SK-N-SH (cell line): ENCODE measurements at regions not wholly inside any gene's neighbourhood (a gene's known extent, or its start where the extent isn't known, plus 50 kb on each side); places are given as distances from the start of the nearest gene placed in this dataset.

Experiments
- CTCF ChIP-seq: fragments of 200-600 bp; sonication (generic); IDR thresholded peaks from 2 replicates; pipeline ENCODE4 v1.6.1; 2017; ENCODE audit warnings: antibody characterized with exemption, mild to moderate bottlenecking, moderate library complexity
- EP300 ChIP-seq, 2 experiments: IDR thresholded peaks; 2 replicates each; pipeline versions ENCODE4 v1.4.0 to v1.6.1; 2012; ENCODE audit warnings: borderline replicate concordance in 1 of 2, low read depth in 1 of 2, low read length in 1 of 2
- FOXM1 ChIP-seq: IDR thresholded peaks from 2 replicates; pipeline ENCODE4 v1.4.0; 2012; ENCODE audit warnings: low read depth, mild to moderate bottlenecking
- JUND ChIP-seq: IDR thresholded peaks from 2 replicates; pipeline ENCODE4 v1.4.0; 2012
- MAX ChIP-seq: IDR thresholded peaks from 2 replicates; pipeline ENCODE4 v1.4.0; 2012; ENCODE audit warnings: low read depth
- MXI1 ChIP-seq: IDR thresholded peaks from 2 replicates; pipeline ENCODE4 v1.6.1; 2012; ENCODE audit warnings: mild to moderate bottlenecking, low read depth, low read length, improper control_type of control experiment
- RAD21 ChIP-seq: IDR thresholded peaks from 2 replicates; pipeline ENCODE4 v1.6.1; 2012; ENCODE audit warnings: mild to moderate bottlenecking, low read length
- TAF1 ChIP-seq: IDR thresholded peaks from 2 replicates; pipeline ENCODE4 v1.6.1; 2012; ENCODE audit warnings: low read depth, mild to moderate bottlenecking, low read length, moderate library complexity, borderline replicate concordance

GRCh38 chr13:62931853-62932252, 1516.2 kb upstream of the PCDH20 start:
- TF ChIP-seq CTCF (no peak), MAX (no peak), FOXM1 (no peak), JUND (0 out of 2 replicates have a peak, but pooled peaks have one; percentile 19), EP300 (IDR thresholded peaks at IDR 0.05; ENCODE audit: borderline replicate concordance in 1 of 2, low read depth in 1 of 2, low read length in 1 of 2) (0 out of 4 replicates have a peak, but pooled peaks of 1 of the 2 experiments have one; percentile 14), TAF1 (no peak), MXI1 (no peak), RAD21 (no peak)
